HG03159 (cell line): ENCODE measurements at regions not wholly inside any gene's neighbourhood (a gene's known extent, or its start where the extent isn't known, plus 50 kb on each side); places are given as distances from the start of the nearest gene placed in this dataset.
A peak's percentile ranks its signal among the peaks of the same experiment; 100 is the strongest.
"Not testable (repeated sequence)": the region's sequence is repeated elsewhere in the genome, so short reads cannot be mapped to it uniquely, and the experiment has no call there.

Source experiments
- ATAC-seq: cut with Tn5 transposase; IDR thresholded peaks from one replicate; pipeline ENCODE4 v1.9.1; 2021; ENCODE audit warnings: mild to moderate bottlenecking, moderate library complexity; ENCODE audit not compliant: unreplicated experiment

DNA sequence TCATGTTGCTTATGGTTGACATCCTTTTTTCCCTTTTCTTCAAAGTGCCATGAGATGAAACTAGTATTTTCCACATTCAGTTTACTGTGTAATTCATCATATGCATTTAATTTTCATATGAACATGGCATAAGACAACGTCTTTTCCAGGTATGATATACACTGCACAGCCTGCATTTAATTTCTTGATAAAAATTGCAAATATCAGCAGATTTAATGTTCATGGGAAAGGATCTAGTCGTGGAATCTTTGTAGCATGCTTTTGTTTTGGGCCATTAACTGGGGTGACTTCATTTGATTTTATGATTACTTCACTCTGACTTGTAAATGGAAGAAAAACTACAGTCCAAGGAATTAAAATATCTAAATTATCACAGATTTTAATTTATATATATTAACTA is 837.3 kb downstream of the IPMK start:
- no peak for ATAC-seq

- ATAC-seq: no peak
Measured at GRCh38 chr10:57420881-57421280, 846.8 kb downstream of the IPMK start.

- ATAC-seq: no peak
Measured at GRCh38 chr10:57418476-57418875, 849.2 kb downstream of the IPMK start.

GRCh38 chr10:57395923-57396322 is 871.8 kb downstream of the IPMK start:
- no peak for ATAC-seq

DNA sequence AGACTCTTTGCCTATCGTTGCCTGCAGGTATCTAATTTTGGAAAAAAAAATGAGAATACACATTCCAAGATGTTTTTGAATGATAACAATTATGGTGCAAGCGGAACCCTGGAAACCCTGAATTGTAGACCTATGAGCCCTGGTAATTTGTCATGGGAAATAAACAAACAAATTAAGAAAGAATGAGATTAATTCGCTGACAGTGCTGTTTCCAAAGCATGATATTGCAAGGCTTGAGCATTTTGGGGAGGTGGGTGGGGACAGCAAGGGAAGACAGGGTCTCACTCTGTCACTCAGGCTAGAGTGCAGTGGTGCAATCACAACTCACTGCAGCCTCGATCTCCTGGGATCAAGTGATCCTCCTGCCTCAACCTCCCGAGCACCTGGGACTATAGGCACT is 900.3 kb downstream of the IPMK start:
- ATAC-seq: no peak

DNA sequence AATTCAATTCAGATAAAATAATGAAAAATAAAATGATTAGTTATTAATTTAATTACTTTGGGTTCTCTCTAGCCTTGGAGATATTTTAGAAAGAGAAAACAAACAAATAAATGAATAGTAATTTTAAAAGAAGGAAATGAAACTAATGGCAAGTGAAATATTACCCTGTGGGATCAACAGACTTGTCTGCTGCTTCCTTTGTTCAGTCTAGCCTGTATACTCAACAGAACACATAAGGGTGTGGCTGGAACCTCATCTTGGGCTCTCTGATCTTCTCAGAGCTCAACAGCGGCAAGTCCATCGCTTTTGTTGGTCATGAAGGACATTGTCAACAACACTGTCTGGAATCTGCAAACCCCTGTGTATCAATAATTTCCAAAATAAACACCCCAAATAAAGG is 904.9 kb downstream of the IPMK start:
- peak; percentile 77 for ATAC-seq

DNA sequence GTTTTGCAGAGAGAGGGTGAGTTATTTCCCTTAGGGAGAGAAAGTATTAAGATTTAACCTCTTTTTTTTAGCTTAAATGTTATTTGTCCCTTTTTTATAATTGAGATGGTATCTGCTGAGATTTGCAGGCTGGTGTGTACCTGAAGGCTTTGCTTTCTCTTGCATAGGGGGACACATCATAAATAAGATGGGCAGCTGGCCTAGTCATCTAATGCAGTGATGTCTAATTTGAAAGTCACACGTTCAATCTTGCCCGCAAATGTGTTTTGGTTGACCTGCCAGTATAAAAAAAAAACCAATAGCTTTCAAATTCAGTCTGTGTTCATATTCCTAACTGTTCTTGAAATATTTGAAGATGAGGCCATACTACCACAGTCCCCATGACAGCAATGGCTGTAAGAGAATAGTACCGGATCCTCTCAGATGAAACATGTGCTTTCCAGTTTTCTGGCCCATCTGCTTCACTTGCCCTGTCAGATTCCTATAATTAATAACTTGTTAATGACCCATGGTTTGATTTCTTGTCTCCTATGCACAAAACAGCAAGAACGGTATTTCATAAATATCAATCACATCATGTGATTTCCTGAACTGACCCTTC is 914.2 kb downstream of the IPMK start:
- no peak for ATAC-seq

DNA sequence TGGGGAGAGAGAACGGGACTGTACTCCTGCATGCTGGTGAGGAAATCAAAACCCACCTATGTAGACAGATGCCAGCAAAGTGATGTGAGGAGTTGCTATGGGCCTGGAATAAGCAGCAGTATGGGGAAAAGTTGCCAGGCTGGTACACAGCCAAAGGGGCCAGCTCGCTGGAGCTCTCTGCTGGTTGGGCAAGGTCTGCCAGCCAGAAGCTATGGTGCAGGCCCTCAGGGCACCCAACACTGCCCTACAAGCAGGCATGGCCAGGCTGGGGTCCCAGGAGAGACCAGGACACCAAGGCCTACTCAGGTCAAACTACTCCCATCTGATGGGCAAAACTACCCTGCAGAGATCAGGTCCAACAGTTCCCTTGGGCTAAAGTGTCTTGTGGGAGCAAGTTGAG is 916.6 kb downstream of the IPMK start:
- no peak for ATAC-seq

DNA sequence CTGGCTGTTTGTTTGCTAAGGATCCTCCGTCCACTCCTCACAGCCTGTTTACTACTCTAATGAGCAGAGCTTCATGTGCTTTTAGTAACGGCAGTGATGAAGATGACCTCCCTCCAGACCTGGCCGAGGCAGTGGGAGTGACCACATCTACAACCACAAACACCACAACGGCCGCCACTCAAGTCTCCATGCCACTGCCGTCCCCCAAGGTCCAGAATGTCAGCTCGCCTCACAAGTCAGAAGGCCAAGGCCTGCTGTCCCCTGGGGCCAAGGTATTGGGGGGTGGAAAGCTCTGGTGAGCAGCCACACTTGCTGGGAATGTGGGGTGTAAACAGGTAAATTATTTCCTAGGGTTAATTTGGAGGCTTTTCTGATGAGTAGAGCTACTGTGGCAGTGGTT is 926.4 kb downstream of the IPMK start:
- ATAC-seq: no peak

DNA sequence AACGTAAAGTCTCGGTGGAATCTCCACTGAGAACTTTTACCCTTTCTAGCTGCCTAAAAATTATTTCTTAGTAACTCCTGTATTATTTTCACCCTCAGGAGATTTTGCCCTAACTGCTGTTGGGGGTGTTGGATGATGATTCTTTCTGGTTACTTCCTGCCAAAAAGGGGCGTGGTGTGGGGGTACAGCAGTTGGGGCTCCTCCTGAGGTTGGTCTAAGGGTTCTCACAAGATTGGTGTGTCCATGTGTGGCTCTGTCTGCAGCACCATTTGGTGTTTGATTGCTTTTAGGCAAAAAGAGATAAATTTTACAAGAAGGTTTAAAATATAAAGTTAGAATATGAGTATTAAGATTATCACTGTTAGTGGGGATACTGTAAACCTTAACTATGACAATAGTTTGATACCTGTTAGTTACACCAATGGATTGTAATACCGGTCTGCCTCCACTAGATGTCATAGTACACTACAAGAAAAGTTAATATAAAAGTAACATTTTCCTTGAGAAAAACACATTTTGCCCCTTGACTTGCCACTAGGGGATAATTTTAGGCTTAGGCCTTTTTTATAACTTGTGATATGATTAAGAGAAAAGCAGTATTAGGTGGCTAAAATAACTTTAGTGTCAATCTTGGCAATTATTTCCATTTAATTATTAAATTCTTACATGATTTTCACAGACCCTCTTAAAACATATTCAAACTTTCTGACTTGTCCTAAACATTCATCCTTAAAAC is 928.7 kb downstream of the IPMK start:
- ATAC-seq: peak; percentile 85

GRCh38 chr10:57336865-57337264 is 930.8 kb downstream of the IPMK start:
- no peak for ATAC-seq

- no peak for ATAC-seq
Measured at GRCh38 chr10:57336341-57336740, 931.4 kb downstream of the IPMK start.

GRCh38 chr10:57334523-57334922 is 933.2 kb downstream of the IPMK start:
- ATAC-seq: no peak

GRCh38 chr10:57333880-57334279 is 933.8 kb downstream of the IPMK start:
- ATAC-seq: no peak

- ATAC-seq: not testable (repeated sequence)
Measured at GRCh38 chr10:57321400-57321854, 946.3 kb downstream of the IPMK start.

GRCh38 chr10:57320416-57320815 is 947.3 kb downstream of the IPMK start:
- ATAC-seq: no peak

DNA sequence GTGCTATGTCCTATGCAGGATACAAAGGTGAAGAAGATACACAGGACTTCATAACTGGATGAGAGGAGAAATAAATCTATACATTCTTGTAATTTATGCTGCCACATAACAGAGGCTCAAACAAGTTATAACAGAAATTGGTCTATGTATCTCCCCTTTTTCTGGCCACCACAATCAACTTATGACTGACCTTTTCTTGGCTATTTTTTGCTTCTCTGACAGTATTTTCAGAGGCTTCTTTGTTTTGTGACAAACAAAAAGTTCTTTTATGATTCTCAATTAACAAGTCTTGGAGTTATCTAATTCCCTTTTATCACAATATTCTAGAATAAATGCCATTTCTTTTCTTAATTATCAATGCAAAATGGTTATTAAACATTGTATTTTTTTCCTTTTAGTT is 953.0 kb upstream of the ZWINT start:
- no peak for ATAC-seq

DNA sequence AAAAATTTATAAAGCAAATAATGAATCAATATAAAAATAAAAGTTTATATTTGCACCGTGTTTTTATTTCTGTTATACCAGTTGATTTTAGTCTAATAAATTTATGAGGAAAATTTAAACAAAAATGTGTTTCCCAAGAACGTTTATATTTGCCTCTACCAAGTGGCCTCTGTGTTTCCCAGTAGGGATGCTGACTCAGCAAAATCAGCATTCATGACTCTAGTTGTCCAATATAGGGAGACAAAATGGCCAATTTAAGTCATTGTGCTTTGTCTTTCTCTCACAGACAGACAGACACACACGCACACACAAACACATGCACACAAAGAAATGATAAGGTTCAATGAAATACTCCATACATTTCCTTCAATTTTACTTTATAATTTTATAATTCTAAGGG is 942.5 kb upstream of the ZWINT start:
- no peak for ATAC-seq

- ATAC-seq: no peak
Measured at GRCh38 chr10:57300718-57301117, 939.7 kb upstream of the ZWINT start.

- ATAC-seq: no peak
Measured at GRCh38 chr10:57294698-57295097, 933.6 kb upstream of the ZWINT start.

DNA sequence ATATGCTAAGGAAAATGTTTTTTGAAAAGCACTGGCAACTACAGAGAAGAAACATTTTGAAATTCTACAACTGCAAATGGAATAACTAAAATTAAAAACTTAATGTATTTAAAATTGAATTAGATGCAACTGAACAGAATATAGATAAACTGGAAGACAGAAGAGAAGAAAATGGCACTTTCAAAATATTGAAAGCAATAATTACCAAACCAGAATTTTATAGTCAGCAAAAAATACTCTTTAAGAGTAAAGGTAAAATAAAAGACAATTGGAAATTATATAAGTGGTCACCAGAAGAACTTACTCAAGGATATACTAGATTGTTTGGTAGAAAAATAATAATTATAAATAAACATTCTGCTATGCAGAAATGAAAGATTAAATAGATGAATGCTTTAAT is 927.7 kb upstream of the ZWINT start:
- ATAC-seq: no peak

DNA sequence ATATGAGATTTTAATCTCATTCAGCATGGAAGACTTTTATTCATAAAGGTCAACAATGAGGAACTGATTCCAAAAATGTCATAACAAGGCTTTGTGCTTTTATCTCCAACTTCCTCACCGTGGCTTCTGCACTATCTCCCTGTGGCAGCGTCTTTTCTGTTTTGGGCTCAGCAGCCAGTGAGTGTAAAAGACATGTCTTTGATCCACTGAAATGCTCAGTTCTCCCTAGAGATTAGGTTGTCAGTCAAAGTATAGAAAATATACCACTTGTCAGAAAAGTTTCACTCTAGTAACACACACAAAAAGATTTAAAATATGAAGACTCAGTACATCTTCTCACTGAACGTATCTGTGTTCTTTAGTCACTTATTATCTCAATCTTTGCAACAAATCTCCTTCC is 901.8 kb upstream of the ZWINT start:
- ATAC-seq: no peak

DNA sequence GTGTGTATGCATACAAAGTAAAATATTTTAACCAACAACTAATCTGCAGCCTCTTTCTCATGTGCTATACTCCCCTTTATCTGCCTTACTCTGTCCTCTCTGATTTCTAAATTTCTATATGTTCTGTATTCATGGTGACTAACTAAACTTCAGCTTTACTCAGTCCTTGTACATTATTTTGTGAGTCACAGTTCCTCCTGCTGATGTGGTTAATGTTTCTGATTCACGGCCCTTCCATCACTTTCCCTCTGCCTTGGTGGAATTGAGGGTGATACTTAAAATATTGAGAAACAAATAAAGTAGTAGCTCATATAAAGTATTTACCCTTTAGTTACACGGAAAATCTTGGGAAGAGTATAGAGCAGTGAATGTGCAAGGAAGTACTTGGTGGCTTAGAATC is 899.1 kb upstream of the ZWINT start:
- no peak for ATAC-seq
